AG04450 (cell line): ENCODE measurements at regions not wholly inside any gene's neighbourhood (a gene's known extent, or its start where the extent isn't known, plus 50 kb on each side); places are given as distances from the start of the nearest gene placed in this dataset.
"Not testable (repeated sequence)": the region's sequence is repeated elsewhere in the genome, so short reads cannot be mapped to it uniquely, and the experiment has no call there.

Experiments used
- CTCF ChIA-PET: fragments of 300-600, 350-600 bp; formaldehyde crosslinking; extraction: SDS; loops from one replicate; lab custom pipeline; 2022; ENCODE audit warnings: antibody characterized with exemption, inconsistent platforms; lab: Charles Lee
- POLR2A ChIA-PET: fragments of 350-600 bp; formaldehyde crosslinking; extraction: SDS; loops from one replicate; lab custom pipeline; 2021; ENCODE audit warnings: antibody characterized with exemption, inconsistent platforms; lab: Yijun Ruan, JAX
- DNase-seq: peaks from one replicate; pipeline ENCODE4 v3.0.0-alpha.2; 2011; ENCODE audit warnings: low read depth, low spot score
- H3K27ac ChIP-seq: one replicate; pipeline ENCODE4 v1.5.1; 2012; ENCODE audit warnings: low read depth, low read length, control low read depth
- H3K27me3 ChIP-seq: one replicate; pipeline ENCODE4 v1.6.0; 2012; ENCODE audit warnings: low read length; ENCODE audit not compliant: control insufficient read depth, insufficient read depth
- H3K4me3 ChIP-seq: 2 replicates; pipeline ENCODE4 v1.5.1; 2011; ENCODE audit warnings: mild to moderate bottlenecking, low read depth, low read length, control low read depth
- H3K9me3 ChIP-seq: 2 replicates; pipeline ENCODE4 v1.5.1; 2012; ENCODE audit warnings: low read length; ENCODE audit not compliant: control insufficient read depth, insufficient read depth
- TF ChIP-seq, protein P1 (sequence below): IDR thresholded peaks from 2 replicates; pipeline ENCODE4 v1.5.1; 2011; ENCODE audit warnings: low read depth, low read length, control low read depth, inconsistent platforms

DNA sequence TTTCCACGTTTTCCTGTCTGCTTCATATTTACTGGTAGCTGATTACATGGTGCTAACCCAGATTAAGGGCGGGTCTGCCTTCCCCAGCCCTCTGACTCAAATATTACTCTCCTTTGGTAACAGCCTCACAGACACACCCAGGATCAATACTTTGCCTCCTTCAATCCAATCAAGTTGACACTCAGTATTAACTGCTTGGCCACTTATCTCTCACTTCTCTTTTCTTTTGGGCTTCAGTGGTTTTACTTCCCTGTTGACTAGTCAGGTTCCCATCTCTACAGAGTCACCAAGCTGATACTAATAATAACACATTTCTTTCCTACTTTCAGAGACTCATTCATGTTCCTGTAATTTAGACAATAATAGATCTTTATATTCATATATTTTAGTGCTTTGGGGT is 302.2 kb upstream of the MAP2 start:
- no peak for DNase-seq
- 0 out of 2 replicates have a peak, but pooled peaks cover 3% of the 10 kb centered on the region for H3K9me3 ChIP-seq
- POLR2A ChIA-PET = no interaction called here
- TF ChIP-seq, protein P1, sequence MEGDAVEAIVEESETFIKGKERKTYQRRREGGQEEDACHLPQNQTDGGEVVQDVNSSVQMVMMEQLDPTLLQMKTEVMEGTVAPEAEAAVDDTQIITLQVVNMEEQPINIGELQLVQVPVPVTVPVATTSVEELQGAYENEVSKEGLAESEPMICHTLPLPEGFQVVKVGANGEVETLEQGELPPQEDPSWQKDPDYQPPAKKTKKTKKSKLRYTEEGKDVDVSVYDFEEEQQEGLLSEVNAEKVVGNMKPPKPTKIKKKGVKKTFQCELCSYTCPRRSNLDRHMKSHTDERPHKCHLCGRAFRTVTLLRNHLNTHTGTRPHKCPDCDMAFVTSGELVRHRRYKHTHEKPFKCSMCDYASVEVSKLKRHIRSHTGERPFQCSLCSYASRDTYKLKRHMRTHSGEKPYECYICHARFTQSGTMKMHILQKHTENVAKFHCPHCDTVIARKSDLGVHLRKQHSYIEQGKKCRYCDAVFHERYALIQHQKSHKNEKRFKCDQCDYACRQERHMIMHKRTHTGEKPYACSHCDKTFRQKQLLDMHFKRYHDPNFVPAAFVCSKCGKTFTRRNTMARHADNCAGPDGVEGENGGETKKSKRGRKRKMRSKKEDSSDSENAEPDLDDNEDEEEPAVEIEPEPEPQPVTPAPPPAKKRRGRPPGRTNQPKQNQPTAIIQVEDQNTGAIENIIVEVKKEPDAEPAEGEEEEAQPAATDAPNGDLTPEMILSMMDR = no peak
- no peaks in the 10 kb centered on the region for H3K27me3 ChIP-seq
- CTCF ChIA-PET = no interaction called here
- H3K4me3 ChIP-seq = no peak overlapping the region
- H3K27ac ChIP-seq = no peak overlapping the region

DNA sequence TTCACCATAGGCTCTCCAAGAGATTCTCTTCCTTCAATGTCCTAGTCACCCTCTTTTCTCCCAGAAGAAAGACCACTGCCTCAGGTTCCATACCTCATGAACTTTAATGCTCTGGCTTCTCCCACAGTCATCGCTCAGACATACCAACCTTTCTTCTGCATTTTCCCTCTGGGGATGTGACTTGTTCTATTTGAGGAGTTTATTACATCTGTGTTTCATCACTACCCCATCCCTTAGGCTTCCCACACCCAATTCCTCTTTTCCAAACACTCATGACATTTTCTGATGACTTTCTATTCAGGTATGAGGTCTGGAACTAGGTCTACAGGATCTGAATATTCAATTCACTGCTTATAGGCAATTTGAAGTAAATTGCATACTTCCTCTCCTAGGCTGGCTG is 298.6 kb upstream of the MAP2 start:
- CTCF ChIA-PET = no interaction called here
- H3K9me3 ChIP-seq = no peaks in the 10 kb centered on the region; the same call in 1 of the 2 replicates
- TF ChIP-seq, protein P1 = no peak
- POLR2A ChIA-PET = no interaction called here
- H3K27ac ChIP-seq = no peak overlapping the region
- no peaks in the 10 kb centered on the region for H3K27me3 ChIP-seq
- H3K4me3 ChIP-seq = no peak overlapping the region
- DNase-seq = no peak

DNA sequence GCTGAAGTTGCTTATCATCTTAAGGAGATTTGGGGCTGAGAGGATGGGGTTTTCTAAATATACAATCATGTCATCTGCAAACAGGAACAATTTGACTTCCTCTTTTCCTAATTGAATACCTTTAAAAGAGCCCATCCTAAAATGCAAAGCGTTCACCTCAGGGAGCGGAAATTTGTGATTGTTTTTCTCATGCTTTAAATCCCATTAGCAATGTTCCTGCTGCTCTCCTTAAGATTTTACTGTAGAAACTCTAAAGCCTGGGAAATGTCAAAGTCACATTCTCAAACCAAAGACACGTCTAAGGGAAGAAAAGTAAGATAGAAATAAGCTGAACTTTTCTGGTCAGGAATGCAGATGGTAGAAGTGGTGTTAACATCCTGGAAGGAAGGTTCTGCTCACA is 285.8 kb upstream of the MAP2 start:
- no peaks in the 10 kb centered on the region for H3K27me3 ChIP-seq
- DNase-seq = no peak
- no peaks in the 10 kb centered on the region for H3K9me3 ChIP-seq
- TF ChIP-seq, protein P1 = no peak
- ChIA-PET POLR2A (no interaction called here), CTCF (no interaction called here)
- no peak overlapping the region for H3K4me3 ChIP-seq
- H3K27ac ChIP-seq = no peak overlapping the region

DNA sequence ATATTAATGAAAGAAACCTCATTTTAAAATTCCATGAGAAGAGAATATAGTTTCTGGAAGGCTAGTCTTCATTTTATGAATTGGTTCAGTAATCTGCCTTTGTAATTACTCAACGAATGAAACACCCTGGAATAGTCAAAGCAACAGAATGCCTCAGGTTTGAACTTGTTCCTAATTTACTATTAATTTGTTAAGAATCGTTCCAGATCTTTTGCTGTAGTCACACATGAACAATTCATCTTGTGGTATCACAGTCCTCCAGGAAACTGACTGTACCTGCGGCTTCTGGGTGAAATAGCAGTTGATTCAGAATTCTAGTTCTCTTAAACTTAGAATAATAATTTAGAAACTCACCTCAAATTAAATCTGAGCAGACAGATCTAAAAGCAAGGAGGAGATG is 282.7 kb upstream of the MAP2 start:
- ChIA-PET CTCF (no interaction called here), POLR2A (no interaction called here)
- H3K27ac ChIP-seq = no peak overlapping the region
- H3K27me3 ChIP-seq = no peaks in the 10 kb centered on the region
- DNase-seq = no peak
- H3K9me3 ChIP-seq = peaks cover 6% of the 10 kb centered on the region
- TF ChIP-seq, protein P1 = no peak
- H3K4me3 ChIP-seq = no peak overlapping the region

DNA sequence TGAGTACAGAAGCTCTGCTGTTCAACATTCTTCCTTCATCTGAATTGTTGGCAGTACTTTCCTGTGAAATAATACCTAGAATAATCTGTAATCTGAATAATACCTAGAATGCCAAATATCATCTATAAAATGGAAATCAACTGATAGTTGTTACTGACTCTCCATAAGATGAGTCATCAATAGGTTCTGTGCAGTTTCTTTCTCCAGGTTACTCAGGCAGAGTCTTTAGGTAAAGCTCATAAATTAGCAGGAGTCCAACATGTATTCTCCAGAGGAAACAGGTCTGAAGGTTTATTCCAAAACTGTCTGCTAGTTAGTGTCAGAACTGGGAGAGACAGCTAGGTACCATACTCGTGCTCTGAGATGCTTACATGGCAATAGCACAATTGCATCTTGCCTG is 282.0 kb upstream of the MAP2 start:
- Histone ChIP-seq H3K27me3 (no peaks in the 10 kb centered on the region), H3K9me3 (peaks cover 6% of the 10 kb centered on the region), H3K4me3 (no peak overlapping the region), H3K27ac (no peak overlapping the region)
- POLR2A ChIA-PET = no interaction called here
- TF ChIP-seq, protein P1 = no peak
- no peak for DNase-seq
- CTCF ChIA-PET = no interaction called here

DNA sequence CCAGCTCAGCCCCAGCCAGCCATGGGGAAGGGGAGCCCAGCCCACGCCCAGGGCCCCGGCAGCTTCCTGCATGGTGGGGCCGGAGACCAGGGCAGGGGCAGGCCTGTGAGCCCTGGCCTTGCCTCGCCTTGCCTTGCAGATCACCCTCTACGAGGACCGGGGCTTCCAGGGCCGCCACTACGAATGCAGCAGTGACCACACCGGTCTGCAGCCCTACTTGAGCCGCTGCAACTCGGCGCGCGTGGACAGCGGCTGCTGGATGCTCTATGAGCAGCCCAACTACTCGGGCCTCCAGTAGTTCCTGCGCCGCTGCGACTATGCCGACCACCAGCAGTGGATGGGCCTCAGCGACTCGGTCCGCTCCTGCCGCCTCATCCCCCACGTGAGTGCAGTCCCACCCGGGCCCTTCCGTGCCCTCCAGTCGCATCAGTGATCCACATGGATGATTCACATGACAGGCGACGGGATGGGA is 278.6 kb upstream of the MAP2 start:
- H3K4me3 ChIP-seq, POLR2A ChIA-PET, H3K27me3 ChIP-seq, CTCF ChIA-PET, H3K27ac ChIP-seq, DNase-seq: not testable (repeated sequence)
- H3K9me3 ChIP-seq = peaks cover 11% of the 10 kb centered on the region
